GM12873 (cell line): ENCODE measurements at regions not wholly inside any gene's neighbourhood (a gene's known extent, or its start where the extent isn't known, plus 50 kb on each side); places are given as distances from the start of the nearest gene placed in this dataset.

Experiments used
- CTCF ChIP-seq: IDR thresholded peaks from 2 replicates; pipeline ENCODE4 v1.5.1; 2012; ENCODE audit warnings: low read depth, mild to moderate bottlenecking, moderate library complexity, low read length, control low read depth; ENCODE audit not compliant: insufficient read depth; ENCODE audit errors: missing control alignments

GRCh38 chr5:92374859-92375258 lies 991.7 kb upstream of the ARRDC3 start:
- no peak for TF ChIP-seq CTCF

GRCh38 chr5:92372766-92373165 lies 989.6 kb upstream of the ARRDC3 start:
- no peak for TF ChIP-seq CTCF

GRCh38 chr5:92371889-92372235 lies 988.7 kb upstream of the ARRDC3 start:
- TF ChIP-seq CTCF: no peak

- TF ChIP-seq CTCF: no peak
These were observed 988.2 kb upstream of the ARRDC3 start for GRCh38 chr5:92371171-92371888.

GRCh38 chr5:92370032-92370431 lies 986.9 kb upstream of the ARRDC3 start:
- TF ChIP-seq CTCF: no peak

- no peak for TF ChIP-seq CTCF
These were observed 986.5 kb upstream of the ARRDC3 start for GRCh38 chr5:92369587-92369986.

- TF ChIP-seq CTCF: no peak
These were observed 982.0 kb upstream of the ARRDC3 start for GRCh38 chr5:92364986-92365550.
